Karpas-422 (cell line): ENCODE measurements at regions not wholly inside any gene's neighbourhood (a gene's known extent, or its start where the extent isn't known, plus 50 kb on each side); places are given as distances from the start of the nearest gene placed in this dataset.

Experiments used
- DNase-seq: peaks from one replicate; pipeline ENCODE4 v3.0.0-alpha.2; 2015
- H2AFZ ChIP-seq: fragments of 200-600 bp; sonication (generic); 2 replicates; pipeline ENCODE4 v1.6.1; 2014; ENCODE audit warnings: antibody characterized with exemption, low read length, mixed read lengths
- H3K27ac ChIP-seq: fragments of 200-600 bp; sonication (generic); 2 replicates; pipeline ENCODE4 v1.5.1; 2014; ENCODE audit warnings: mild to moderate bottlenecking, low read length, moderate library complexity
- H3K27me3 ChIP-seq: fragments of 200-600 bp; sonication (generic); 2 replicates; pipeline ENCODE4 v1.6.1; 2014; ENCODE audit warnings: low read length, mixed read lengths
- H3K36me3 ChIP-seq: fragments of 200-600 bp; sonication (generic); 2 replicates; pipeline ENCODE4 v1.6.1; 2014; ENCODE audit warnings: low read length, mixed read lengths; ENCODE audit not compliant: insufficient read depth
- H3K4me1 ChIP-seq: fragments of 200-600 bp; sonication (generic); 2 replicates; pipeline ENCODE4 v1.6.1; 2014; ENCODE audit warnings: mild to moderate bottlenecking, low read length, mixed read lengths
- H3K4me2 ChIP-seq: fragments of 200-600 bp; sonication (generic); 2 replicates; pipeline ENCODE4 v1.6.1; 2014; ENCODE audit warnings: low read length, low read depth, mild to moderate bottlenecking; ENCODE audit not compliant: poor library complexity, severe bottlenecking
- H3K4me3 ChIP-seq: fragments of 200-600 bp; sonication (generic); 2 replicates; pipeline ENCODE4 v1.5.1; 2014; ENCODE audit warnings: mild to moderate bottlenecking, antibody characterized with exemption, low read length, mixed read lengths
- H3K79me2 ChIP-seq: fragments of 200-600 bp; sonication (generic); 2 replicates; pipeline ENCODE4 v1.6.1; 2014; ENCODE audit warnings: mild to moderate bottlenecking, low read length, mixed read lengths
- H3K9ac ChIP-seq: fragments of 200-600 bp; sonication (generic); 2 replicates; pipeline ENCODE4 v1.6.0; 2014; ENCODE audit warnings: low read length
- H3K9me2 ChIP-seq: fragments of 200-600 bp; sonication (generic), shearing (Covaris generic); replicated peaks from 2 replicates; pipeline ENCODE4 v1.6.0; 2014; ENCODE audit warnings: mild to moderate bottlenecking, low read length, moderate library complexity; ENCODE audit not compliant: insufficient read depth
- H3K9me3 ChIP-seq: fragments of 300-700, 200-600 bp; sonication (generic); 2 replicates; pipeline ENCODE4 v1.6.1; 2014; ENCODE audit warnings: low read length, mixed read lengths
- H4K20me1 ChIP-seq: fragments of 200-600 bp; sonication (generic); 2 replicates; pipeline ENCODE4 v1.6.1; 2014; ENCODE audit warnings: mild to moderate bottlenecking, antibody characterized with exemption, low read length, low read depth; ENCODE audit not compliant: insufficient read depth

DNA sequence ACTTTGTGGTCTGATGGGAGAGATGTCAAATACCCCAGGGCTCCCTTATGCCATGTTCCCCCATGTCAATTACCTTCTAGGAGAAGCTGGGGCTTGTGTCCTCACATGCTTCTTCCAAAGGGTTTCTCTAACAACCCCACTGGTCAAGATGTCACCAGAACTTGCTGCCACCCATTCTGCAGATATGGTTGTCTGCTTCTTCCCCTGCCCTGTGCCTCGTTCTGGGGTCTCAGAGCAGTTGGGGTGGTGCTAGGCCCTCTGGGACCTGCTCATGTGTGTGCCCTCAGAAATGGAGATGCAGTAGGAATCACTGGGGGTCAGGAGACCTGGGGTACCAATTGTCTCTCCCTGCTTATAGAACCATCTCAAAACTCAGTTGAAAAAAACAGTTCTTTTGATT is 268.6 kb downstream of the MYCN start:
- no peaks in the 10 kb centered on the region for H3K79me2 ChIP-seq
- H3K9ac ChIP-seq = no peak overlapping the region
- no peaks in the 10 kb centered on the region for H3K9me2 ChIP-seq
- no peak overlapping the region for H2AFZ ChIP-seq
- H3K4me2 ChIP-seq = no peak overlapping the region
- H3K36me3 ChIP-seq = no peaks in the 10 kb centered on the region
- no peaks in the 10 kb centered on the region; the same call in 1 of the 2 replicates for H3K4me1 ChIP-seq
- H3K9me3 ChIP-seq = no peaks in the 10 kb centered on the region
- no peaks in the 10 kb centered on the region for H3K27me3 ChIP-seq
- H3K27ac ChIP-seq = no peak overlapping the region
- no peaks in the 10 kb centered on the region for H4K20me1 ChIP-seq
- DNase-seq = no peak
- no peak overlapping the region for H3K4me3 ChIP-seq

GRCh38 chr2:16208241-16208797 is 268.0 kb downstream of the MYCN start:
- H4K20me1 ChIP-seq = no peaks in the 10 kb centered on the region
- no peak overlapping the region for H3K27ac ChIP-seq
- no peaks in the 10 kb centered on the region for H3K27me3 ChIP-seq
- no peaks in the 10 kb centered on the region; the same call in 1 of the 2 replicates for H3K4me1 ChIP-seq
- no peak overlapping the region for H3K4me3 ChIP-seq
- H3K9me2 ChIP-seq = no peaks in the 10 kb centered on the region
- no peaks in the 10 kb centered on the region for H3K79me2 ChIP-seq
- no peak overlapping the region for H3K4me2 ChIP-seq
- no peaks in the 10 kb centered on the region for H3K9me3 ChIP-seq
- H3K36me3 ChIP-seq = no peaks in the 10 kb centered on the region
- no peak overlapping the region for H3K9ac ChIP-seq
- no peak overlapping the region for H2AFZ ChIP-seq
- no peak for DNase-seq

DNA sequence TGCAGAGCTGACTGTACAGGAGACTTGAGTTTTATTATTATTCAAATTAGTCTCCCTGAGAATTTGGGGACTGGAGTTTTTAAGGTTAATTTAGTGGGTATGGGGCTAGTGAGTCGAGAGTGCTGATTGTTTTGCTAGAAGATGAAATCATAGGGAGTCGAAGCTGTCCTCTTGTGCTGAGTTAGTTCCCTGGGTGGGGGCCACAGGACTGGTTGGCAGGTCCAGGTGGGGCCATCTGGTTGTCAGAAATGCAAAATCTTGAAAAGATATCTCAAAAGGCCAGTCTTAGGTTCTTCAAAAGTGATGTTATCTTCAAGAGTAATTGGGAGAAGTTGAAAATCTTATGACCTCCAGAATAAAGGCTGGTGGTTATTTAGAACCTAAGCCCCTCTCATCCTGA is 267.3 kb downstream of the MYCN start:
- no peaks in the 10 kb centered on the region for H3K36me3 ChIP-seq
- H3K9me3 ChIP-seq = no peaks in the 10 kb centered on the region
- H3K4me2 ChIP-seq = no peak overlapping the region
- no peak overlapping the region for H3K27ac ChIP-seq
- no peak overlapping the region for H2AFZ ChIP-seq
- H3K4me1 ChIP-seq = no peaks in the 10 kb centered on the region
- no peaks in the 10 kb centered on the region for H3K9me2 ChIP-seq
- no peaks in the 10 kb centered on the region for H3K27me3 ChIP-seq
- H3K4me3 ChIP-seq = no peak overlapping the region
- no peak for DNase-seq
- no peaks in the 10 kb centered on the region for H4K20me1 ChIP-seq
- no peak overlapping the region for H3K9ac ChIP-seq
- H3K79me2 ChIP-seq = no peaks in the 10 kb centered on the region

GRCh38 chr2:16207151-16207550 is 266.8 kb downstream of the MYCN start:
- no peaks in the 10 kb centered on the region for H3K4me1 ChIP-seq
- H3K36me3 ChIP-seq = no peaks in the 10 kb centered on the region
- no peak overlapping the region for H2AFZ ChIP-seq
- H4K20me1 ChIP-seq = no peaks in the 10 kb centered on the region
- H3K4me2 ChIP-seq = no peak overlapping the region
- H3K9ac ChIP-seq = no peak overlapping the region
- no peaks in the 10 kb centered on the region for H3K79me2 ChIP-seq
- no peaks in the 10 kb centered on the region for H3K9me2 ChIP-seq
- no peak overlapping the region for H3K4me3 ChIP-seq
- DNase-seq = no peak
- H3K9me3 ChIP-seq = no peaks in the 10 kb centered on the region
- no peaks in the 10 kb centered on the region for H3K27me3 ChIP-seq
- no peak overlapping the region for H3K27ac ChIP-seq

DNA sequence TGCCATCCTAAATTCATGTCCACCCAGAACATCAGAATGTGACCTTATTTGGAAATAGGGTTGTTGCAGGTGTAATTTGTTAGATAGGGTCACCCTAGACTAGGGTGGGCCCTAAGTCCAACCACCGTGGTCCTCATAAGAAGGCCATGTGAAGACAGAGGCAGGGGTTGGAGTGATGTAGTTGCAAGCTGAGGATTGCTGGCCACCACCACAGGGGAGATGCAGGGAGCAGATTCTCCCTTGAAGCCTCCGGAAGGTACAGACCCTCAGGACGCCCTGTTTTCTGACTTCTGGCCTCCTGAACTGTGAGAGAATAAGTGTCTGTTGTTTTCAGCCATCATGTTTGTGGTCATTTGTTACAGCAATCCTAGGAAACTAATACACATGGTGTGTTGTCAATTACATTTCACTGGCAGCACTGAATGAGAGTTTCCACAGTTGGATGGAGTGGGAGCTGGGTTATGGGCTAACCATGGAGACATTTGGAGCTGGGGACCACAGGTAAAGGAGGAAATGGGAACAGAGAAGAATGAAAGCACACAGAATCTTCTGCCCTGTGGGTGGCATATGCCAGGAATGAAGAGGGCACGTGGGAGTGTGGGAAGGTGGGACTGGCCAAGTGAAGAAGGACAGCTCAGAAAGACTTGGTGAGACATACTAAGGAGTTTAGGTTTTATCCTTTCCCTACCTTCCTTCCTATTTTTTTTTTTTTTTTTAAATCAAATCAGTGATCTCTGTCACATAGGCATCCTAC is 266.0 kb downstream of the MYCN start:
- Histone ChIP-seq H3K4me1 (no peaks in the 10 kb centered on the region), H2AFZ (no peak overlapping the region), H3K36me3 (no peaks in the 10 kb centered on the region), H4K20me1 (no peaks in the 10 kb centered on the region), H3K9ac (no peak overlapping the region), H3K9me2 (no peaks in the 10 kb centered on the region), H3K4me3 (no peak overlapping the region), H3K27me3 (no peaks in the 10 kb centered on the region), H3K9me3 (no peaks in the 10 kb centered on the region), H3K79me2 (no peaks in the 10 kb centered on the region), H3K27ac (no peak overlapping the region), H3K4me2 (no peak overlapping the region)
- no peak for DNase-seq

DNA sequence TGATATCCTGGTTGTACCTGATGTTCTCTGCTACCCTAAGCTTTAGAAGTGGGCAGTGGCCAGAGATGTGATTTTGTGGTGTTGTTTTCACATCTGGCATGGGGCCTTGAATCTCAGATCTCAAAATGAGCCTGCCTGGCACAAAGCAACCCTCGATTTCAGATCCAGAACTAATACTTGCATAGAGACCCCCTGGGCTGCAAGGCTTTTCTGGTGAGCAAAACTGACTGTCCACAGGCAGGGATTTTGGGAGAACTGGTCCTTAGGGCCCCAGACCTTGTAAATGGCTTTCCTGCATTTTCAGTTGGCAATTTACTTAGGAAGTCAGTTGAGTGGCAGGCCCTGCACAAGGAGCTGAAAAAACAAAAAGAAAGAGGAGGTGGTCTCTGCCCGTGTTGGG is 265.3 kb downstream of the MYCN start:
- Histone ChIP-seq H3K9me3 (no peaks in the 10 kb centered on the region), H3K27me3 (no peaks in the 10 kb centered on the region), H2AFZ (no peak overlapping the region)

DNA sequence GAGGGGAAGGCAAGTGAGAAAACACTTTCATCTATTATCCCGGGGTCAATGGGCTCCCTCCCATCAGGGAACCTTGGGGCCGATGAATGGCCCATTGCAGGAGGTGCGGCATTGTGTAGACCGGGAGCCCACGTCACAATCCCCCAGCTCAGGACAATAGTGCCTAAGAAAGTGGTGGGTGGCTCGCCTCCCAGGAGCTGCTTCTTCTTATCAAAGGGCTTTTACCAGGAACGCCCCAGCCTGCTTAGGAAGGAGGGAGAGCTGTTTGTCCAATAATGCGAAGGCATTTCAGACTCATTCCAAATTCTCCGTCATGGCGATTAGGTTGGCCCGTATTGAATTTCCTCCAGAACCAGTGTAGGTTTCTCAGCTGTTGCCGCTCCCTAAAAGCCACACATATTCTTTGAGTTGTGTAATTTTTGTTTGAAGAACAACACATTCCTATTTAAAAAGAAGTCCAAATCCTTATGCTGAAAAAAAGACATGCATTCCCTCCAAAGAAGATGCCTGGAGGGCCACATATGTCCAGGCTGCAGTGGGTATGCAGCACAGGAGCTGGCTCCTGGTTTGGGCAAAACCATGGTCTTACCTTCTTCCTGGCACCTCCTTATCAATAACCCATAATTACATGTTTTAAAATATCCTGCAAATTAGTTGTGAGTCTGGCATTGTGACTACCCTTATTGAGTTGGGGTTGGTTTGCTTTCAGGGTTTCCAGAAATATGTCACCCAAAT is 264.7 kb downstream of the MYCN start:
- no peaks in the 10 kb centered on the region for H3K27me3 ChIP-seq
- no peaks in the 10 kb centered on the region for H4K20me1 ChIP-seq
- no peak overlapping the region for H3K4me2 ChIP-seq
- no peaks in the 10 kb centered on the region for H3K9me2 ChIP-seq
- no peak for DNase-seq
- H3K9me3 ChIP-seq = no peaks in the 10 kb centered on the region
- H3K79me2 ChIP-seq = no peaks in the 10 kb centered on the region
- no peak overlapping the region for H3K4me3 ChIP-seq
- no peaks in the 10 kb centered on the region for H3K4me1 ChIP-seq
- no peak overlapping the region for H2AFZ ChIP-seq
- H3K9ac ChIP-seq = no peak overlapping the region
- H3K27ac ChIP-seq = no peak overlapping the region
- no peaks in the 10 kb centered on the region for H3K36me3 ChIP-seq

More for the DNA sequence above, 265.3 kb downstream of the MYCN start:
- Histone ChIP-seq H3K9ac (no peak overlapping the region), H3K4me1 (no peaks in the 10 kb centered on the region), H3K4me2 (no peak overlapping the region), H3K79me2 (no peaks in the 10 kb centered on the region), H4K20me1 (no peaks in the 10 kb centered on the region), H3K4me3 (no peak overlapping the region), H3K36me3 (no peaks in the 10 kb centered on the region), H3K27ac (no peak overlapping the region), H3K9me2 (no peaks in the 10 kb centered on the region)
- no peak for DNase-seq

DNA sequence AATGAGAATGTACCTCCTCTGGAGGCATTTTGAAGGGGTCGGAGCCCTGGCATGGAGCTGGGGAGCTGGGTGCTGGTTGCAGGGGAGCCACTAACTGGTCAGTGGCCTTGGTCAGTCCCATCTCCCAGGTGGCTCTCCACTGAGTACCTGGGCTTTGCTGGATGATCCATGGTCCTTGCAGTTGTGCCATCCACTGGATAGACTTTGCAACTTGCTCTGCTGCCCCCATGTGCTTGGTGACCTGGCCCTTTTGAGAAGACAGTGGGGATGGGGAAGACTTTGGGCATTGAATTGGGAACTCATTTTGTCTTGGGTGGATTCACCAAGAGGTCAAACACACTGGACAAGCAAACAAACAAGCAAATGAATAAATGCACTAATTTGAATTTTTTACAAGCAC is 263.9 kb downstream of the MYCN start:
- Histone ChIP-seq H2AFZ (no peak overlapping the region), H3K27ac (no peak overlapping the region), H3K36me3 (no peaks in the 10 kb centered on the region), H4K20me1 (no peaks in the 10 kb centered on the region), H3K9ac (no peak overlapping the region), H3K4me2 (no peak overlapping the region), H3K79me2 (no peaks in the 10 kb centered on the region), H3K9me2 (no peaks in the 10 kb centered on the region), H3K27me3 (no peaks in the 10 kb centered on the region), H3K4me1 (no peaks in the 10 kb centered on the region), H3K4me3 (no peak overlapping the region), H3K9me3 (no peaks in the 10 kb centered on the region)
- no peak for DNase-seq
